Stimulated activated naive CD8-positive, alpha-beta T cell treated with anti-CD3 and anti-CD28 coated beads, Interleukin-15, Interleukin-2, amounts not matched to agents 100 U/mL and 50 U/mL, for 24 hours (primary cell): ENCODE measurements at regions not wholly inside any gene's neighbourhood (a gene's known extent, or its start where the extent isn't known, plus 50 kb on each side); places are given as distances from the start of the nearest gene placed in this dataset.
"Not testable (repeated sequence)": the region's sequence is repeated elsewhere in the genome, so short reads cannot be mapped to it uniquely, and the experiment has no call there.

Experiments used
- ATAC-seq: fragments of 150-1000 bp; cut with Tn5 transposase; one replicate; pipeline ENCODE4 v1.10.0; 2021
- DNase-seq: peaks from one replicate; pipeline ENCODE4 v3.0.0; 2021

DNA sequence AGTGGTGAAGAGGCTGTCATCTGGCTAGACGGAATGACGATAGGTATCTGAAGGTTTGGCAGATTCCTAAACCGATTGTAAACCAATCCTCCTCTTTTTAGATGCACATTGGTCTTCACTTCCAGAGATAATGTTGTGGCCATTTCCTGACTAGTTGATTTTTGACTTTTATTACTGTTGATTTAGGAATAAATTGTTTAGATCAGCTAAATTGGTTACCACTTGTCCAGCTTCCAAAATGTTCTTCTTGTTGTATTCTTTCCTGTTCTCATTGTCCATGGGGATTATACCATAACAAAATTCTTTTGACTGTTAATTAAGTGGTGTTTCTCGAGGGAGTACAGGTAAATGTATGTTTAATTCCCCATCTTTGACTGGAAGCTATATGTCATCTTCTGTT lies 119.7 kb downstream of the MACROH2A1 start:
- ATAC-seq (no peak), DNase-seq (no peak)

DNA sequence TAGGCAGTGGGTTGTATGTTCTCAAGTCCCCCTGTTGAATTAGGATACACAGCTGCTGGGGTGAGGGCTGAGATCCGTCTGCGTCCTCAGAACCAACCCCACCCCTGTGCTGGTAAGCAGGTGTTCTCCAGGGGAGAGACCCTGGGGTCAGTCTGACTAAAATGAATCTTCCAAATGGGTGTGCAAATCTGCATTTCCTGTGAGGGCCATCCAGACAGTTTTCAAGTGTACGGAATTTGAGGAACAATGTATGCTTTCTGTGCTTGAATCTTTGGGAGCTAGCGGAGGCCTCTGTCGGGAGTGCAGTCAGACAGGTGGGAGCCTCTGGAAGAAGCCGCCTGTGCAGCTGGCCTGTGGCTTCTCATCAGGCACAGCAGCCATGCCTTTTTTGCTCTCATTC lies 122.9 kb downstream of the MACROH2A1 start:
- DNase-seq: no peak
- no peak for ATAC-seq

DNA sequence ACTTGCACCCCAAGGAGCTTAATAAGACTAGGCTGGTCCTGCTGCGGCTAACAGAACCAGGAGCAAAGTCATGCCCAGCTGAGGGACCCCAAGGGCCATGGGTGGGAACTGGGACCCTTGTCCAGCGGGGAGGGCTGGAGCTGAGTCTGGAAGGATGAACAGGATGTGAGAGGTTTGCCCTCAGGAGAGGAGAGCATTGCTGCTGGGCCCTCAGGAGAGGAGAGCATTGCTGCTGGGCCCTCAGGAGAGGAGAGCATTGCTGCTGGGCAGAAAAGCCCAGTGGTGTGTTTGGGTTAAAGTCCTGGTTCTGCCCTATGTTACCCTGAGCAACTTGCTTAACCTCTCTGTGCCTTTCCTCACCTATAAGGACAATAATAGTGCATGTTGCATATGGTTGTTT lies 125.8 kb downstream of the MACROH2A1 start:
- DNase-seq (no peak), ATAC-seq (no peak)

DNA sequence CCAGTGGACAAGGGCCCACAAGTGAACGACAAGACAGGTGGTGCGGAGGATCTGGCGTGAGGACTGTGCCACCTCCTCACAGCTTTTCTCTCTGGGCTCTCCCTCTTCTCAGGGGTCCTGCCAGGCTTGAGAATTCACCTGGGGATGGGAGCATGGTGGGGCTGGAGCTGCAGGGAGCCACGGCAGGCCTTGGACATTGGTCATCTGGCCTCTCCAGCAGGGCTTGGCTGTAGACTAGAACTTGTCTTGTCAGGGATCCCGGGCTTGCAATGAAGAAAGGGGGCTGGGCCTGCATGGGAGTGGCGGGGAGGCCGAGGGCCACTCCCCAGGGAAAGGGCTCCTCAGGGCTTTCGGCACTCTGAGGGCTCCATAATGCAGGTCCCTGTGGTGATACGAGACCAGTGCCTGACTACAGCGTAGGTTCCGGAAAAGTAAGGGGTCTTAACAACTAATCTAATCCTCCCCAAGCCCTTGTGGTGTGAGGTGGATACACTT lies 126.7 kb downstream of the MACROH2A1 start:
- ATAC-seq: no peak
- DNase-seq: no peak

DNA sequence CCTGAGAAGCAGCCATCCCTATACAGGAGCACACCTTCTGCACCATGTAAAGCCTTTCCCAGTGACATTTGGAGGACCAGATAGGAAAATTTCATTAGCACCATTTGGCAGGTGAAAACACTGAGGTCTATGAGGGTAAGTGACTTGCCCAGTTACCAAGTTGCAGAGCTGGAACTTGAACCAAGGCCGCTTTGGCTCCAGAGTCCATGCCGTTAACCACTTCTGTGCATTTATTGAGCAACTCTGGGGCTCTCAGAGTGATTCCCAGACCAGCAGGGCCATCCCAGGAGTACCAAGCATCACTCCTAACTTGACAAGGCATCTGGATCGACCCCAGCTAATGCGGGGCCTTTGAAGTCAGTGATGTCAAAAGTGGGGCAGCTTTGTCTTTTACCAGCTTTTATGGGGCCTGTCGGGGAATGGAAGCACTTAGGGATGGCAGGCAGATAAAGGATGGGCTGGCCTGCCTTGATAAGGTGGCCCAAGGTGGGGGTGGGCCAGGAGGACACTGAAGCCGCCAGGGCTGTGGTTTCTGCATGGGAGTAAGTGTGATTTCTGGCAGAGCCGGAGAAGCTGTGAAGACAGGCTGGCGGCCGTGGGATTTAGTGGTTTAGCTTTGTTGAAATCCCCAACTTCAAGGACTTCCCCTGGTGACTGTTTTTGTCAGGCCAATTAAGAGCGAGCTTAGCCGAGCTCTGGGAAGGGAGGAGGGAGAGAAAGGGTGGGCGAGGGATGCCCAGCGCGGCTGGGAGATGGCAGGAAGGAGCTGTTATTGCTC lies 127.3 kb downstream of the MACROH2A1 start:
- DNase-seq: no peak
- no peak for ATAC-seq

DNA sequence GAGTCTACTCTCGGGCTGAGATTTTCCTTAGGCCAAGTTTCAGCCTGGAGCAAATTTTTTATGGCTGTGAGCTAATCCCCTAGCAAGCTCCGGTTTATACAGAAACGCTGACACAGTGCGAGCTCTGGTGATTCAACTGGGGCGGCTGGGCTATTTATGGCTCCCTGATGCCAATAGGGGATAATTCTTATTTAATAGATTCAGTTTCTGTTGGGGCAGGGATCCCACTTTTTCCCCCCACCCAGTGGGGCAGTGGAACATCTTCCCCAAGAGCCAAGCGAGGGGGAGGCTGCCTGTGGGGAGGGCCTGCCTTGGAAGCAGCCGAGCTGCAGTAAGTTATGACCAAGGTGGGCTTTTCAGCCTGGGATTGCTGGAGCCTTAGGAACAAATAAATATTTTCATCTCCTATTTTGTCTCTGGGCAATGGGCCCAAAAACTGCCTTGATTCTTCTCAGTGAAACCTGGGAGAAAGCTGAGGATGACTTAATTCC lies 129.1 kb downstream of the MACROH2A1 start:
- ATAC-seq (no peak), DNase-seq (no peak)

DNA sequence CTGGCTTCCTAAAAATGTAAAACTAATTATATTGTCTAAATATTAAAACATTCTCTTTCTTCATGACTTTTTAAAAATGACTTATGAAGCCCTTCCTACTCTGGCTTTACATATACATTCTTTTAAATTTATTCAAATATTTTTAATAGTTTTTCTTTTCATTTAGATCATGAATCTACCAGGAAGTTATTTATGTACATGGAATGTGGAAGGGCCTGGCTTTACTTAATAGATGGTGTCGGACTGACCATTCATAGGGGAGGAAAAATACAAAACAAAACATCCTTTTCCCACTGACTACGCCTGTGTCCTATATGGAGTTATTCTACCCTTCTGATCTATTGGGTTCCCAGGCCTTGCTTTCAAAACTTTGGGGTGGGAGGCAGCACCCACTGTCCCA lies 129.8 kb downstream of the MACROH2A1 start:
- DNase-seq: no peak
- no peak for ATAC-seq

DNA sequence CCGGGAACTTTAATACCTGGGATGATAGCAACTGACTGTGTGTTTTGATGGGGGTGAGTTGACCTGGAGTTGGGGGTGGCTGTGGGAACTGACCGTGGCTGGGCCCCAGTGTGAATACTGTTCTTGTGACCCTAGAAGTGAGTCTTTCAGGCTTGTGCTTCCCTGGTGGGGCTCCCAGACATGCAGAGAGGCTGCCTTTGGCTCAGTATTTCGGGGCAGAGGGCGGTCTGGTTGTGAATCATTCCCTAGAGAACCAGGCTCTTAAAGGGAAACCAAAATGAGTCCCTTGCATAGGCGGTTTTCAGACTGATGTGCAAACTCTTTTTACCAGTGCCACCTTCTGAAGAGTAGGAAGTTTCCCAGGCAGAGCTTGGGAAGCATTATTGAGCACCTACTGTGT lies 132.1 kb downstream of the MACROH2A1 start:
- DNase-seq: no peak
- ATAC-seq: no peak

DNA sequence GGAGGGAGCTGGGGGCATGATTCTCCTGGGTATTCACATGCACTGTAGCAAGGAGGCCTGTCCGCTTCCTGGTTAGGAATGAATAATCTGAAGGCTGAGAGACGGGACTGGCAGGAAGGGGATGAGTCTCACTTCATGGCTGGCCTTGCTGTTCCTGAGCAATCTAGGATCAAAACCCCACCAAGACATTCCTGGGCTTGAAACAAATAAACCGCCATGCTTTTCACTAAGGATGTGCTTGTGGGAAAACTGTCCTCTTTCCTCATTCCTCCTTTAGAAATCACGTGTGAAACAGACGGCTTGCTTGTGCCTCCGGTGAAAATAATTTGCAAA lies 132.8 kb downstream of the MACROH2A1 start:
- no peak for ATAC-seq
- DNase-seq: no peak

DNA sequence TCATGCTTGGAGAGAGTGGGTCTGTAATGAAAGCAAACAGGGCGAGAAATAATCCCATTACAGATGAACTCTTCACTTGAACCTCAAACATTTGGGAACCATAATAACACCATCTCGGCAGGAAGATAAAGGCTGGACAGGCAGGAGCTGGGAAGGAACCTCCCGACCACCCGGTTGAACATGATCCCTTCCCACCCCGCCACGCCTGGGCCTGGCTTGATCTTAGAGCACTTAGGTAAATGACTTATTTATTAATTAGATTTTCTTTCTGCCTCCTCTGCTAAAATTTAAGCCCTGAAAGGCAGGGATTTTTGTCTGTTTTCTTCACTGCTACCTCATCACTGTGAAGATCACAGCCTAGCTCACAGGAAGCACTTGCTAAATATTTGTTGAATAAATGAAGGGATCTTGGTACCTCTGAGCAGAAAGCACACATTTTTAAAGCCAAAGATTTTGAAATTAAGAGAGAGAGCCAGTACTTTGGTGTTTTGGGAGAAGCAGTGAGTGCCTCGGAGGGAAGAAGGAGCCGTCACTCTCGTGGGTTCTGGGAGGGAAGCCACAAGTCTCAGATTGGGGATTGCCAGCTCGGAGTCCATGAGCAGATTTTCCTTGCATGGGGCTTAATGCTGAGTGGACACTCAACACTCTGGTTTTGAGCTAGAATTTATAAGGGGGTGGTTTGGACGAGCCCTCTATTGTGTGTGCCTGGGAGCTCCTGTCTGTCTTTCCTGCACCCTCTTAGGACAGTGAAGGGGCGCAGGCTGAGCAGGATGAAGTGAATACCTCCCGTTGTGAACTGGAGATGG lies 133.3 kb downstream of the MACROH2A1 start:
- ATAC-seq: no peak

DNA sequence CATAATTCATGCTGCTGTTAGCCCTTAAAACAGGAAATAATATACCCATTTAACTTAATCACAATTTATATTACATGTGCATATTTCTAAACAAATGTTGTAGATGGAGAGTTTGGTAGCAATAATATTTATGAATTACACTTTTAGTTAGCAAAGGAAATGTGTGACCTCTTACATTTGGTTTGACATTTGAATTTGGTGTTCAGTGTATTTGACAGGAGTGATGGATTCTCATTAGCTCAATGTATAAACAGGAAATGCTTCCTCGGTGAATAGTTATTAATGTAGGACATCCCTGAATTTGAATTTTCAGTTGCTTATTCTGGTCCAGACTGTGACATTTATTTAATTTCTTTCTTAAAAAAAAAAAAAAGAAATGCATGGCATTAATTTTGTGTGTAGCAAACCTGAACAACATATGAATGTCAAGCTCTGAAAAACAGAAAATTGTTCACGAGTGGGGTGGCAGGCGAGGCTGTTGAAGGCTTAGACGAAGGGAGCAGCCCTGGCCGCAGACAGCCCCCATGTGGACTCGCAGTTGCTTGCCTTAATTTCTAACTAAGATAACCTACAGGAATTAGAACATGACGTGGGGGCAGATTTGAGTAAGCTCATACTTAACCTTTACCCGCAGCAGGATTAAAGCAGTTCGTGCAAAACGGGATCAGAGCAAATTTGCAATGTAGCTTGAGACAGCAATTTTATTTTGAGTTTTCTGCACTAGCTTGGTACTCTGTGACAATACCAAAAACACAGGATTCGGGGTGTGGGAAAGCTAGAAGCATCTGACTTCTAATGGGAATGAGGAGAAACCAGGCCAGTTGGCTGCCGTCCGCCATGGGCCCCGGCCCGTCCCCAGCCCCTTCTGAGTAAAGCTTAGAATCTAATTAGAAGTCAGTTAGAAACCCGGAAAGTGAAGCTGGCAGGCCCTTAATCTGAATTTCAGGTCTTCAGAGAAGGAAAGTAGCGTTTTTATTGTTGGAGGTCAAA lies 134.3 kb downstream of the MACROH2A1 start:
- DNase-seq (no peak), ATAC-seq (no peak)

More for the DNA sequence above, 133.3 kb downstream of the MACROH2A1 start:
- DNase-seq: no peak

DNA sequence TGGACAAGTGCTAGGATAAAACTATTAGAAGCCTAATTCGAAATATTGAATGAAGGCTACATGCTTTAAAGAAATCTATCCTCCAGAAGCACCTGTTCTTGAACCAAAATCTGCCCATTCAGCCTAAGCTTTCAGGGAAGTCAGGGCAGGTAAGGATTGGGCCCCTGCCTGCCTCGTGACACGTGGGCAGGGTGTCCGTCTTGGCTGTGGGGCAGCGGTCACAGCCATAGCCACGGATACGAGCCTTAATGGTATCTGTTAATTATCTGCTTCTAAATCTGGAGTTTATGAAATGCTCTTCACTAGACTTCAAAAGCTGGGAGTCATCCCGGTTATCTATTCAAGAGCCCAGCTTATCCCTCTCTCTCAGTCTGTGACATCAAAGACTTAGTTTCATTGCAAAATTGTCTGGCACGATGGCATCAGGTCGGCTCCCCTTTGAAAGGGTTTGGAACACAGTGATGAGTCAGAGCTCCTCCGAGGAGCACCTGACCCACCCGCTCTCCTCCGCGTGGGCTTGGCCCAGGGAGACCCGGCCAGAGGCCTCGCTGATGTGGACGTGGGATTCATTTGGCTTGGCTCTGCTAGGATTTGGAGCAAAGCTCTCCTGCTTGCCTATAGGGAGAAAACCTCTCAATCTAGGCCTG lies 135.9 kb downstream of the MACROH2A1 start:
- ATAC-seq (no peak), DNase-seq (no peak)

DNA sequence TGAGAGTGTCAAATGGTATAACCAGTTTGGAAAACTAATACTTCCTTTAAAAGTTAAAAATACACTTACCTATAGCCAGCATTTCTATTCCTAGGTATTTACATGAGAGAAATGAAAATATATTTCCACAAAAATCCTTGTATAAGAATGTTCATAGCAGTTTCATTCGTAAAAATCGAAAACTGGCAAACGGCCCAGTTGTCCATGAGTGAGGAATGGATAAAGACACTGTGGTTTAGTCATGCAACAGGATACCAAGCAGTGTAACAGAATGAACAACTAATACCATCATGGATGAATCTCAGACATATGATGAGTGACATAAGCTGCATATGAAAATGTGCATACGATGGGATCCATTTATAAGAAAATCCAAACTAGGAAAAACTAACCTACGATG lies 136.7 kb downstream of the MACROH2A1 start:
- DNase-seq (no peak), ATAC-seq (no peak)

DNA sequence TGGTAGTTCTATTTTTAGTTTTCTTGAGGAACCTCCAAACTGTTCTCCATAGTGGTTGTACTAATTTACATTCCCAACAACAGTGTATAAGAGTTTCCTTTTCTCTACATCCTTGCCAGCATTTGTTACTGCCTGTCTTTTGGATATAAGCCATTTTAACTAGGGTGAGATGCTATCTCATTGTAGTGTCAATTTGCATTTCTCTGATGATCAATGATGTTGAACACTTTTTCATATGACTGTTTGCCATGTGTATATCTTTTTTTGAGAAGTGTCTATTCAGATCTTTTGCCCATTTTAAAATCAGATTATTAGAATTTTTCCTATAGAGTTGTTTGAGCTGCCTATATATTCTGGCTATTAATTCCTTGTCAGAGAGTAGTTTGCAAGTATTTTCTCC lies 138.9 kb downstream of the MACROH2A1 start:
- ATAC-seq: not testable (repeated sequence)

DNA sequence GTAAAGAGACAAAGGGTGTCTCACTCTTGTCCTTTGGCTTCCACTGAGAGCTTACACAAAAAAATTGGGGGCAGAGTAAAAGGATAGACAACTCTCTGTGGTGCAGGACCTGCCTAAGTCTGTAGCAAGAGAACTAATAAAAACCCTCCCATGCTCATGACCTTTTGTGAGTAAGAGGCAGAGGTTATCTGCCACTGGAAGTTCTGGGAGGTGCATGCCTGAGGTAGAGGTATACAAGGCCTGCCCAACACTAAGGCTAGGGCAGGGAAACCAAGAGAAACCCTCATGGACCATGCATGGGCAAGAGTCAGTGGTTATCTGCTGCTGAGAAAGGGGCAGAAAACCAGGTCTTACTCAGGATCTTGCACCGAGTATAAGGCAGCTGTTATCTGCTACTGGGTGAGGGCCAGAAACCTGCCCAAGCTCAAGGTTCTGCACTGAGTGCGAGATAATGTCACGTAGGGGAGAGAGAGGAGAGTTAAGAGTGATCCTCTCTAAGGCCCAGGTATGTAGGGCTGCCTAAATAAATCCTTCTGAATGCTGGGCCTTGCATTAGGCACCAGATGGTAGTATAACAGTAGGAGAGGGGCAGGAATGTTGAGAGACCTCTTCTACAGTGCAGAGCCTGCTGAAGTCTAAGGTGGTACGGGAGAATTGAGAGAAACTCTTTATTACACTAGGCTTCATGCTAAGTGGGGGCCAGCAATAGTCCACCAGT lies 143.4 kb downstream of the MACROH2A1 start:
- ATAC-seq (no peak), DNase-seq (no peak)

More for the DNA sequence above, 138.9 kb downstream of the MACROH2A1 start:
- not testable (repeated sequence) for DNase-seq

DNA sequence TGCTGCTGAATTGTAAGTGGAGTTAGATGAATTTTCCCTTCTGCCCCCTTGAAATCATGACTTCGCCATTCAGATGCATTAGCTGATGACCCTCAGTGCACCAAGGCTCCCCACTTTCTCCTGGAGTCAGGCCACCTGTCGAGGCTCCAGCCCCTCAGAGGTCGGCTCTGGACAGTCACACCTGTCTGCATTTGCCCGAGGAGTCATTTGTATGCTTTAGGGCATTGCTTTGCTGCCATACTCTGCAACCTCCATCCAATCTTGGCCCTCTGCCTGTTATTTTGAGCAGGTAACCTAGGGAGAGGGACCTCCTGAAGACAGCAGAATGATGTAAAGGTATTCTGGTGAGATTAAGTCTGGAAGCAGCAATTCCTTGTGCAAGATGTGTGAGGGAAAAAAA lies 144.8 kb downstream of the MACROH2A1 start:
- DNase-seq (no peak), ATAC-seq (no peak)

DNA sequence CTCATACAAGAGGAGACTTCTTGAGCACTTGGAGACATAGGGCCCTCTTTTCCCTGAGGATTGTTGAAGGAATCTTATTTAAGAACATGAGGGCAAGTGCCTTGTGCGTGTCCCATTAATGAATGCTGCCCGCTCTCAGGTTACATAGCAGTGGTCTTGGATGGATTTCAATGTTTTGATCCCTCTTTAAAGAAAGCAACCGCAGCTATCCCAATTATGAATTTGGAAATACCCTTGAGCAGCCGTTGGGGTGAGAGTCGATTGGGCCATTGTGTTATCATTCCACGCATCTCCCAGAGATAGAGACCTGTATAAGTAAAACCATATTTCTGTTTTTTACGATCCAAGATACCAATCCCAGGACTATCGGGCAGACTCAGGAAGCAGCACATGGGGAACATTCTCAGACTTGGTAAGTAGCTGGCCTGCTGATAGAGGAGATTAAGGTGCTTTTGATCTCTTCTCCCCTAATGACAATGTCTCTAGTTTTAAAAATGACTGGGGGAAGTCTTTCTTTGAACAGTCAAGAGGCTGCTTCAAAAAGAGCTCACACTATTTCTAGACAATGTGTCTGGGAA lies 145.3 kb downstream of the MACROH2A1 start:
- no peak for DNase-seq
- ATAC-seq: no peak

DNA sequence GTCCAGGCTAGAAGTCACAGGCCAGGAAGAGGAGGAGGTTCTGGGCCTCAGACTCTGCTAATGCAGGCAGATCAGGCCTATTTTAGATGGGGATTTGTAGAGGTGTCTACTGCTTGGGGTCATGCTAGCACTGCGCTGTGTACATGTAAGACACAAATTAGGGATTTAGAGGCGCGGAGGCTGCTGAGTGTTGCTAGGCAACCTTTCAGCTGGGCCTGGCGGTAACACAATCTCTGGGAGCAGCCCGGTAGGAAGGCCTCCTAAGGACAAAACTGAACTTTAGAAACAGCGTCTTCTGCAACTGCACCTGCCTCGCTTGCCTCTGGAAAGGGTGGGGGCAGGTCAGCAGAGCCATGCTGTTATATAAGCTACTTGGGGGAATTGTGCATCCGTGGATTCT lies 147.9 kb downstream of the MACROH2A1 start:
- DNase-seq (no peak), ATAC-seq (no peak)

DNA sequence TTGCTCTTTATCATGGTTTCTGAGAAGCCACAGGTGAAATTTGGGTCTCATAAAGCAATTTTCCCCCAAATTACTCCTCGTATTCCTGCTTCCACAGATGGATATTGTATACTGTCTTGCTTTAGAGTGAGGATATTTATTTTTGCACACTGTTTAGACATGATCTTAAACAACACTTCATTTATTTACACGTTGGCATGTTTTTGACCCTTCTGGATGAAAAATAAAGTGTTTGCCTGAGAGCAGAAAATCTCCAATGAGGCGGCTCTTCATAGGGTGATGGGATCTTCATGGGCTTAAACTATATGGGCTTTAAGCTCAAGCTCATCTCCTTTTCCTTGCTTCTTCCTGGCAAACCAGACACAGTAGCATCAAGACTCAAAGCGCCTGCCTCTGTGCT lies 148.4 kb downstream of the MACROH2A1 start:
- ATAC-seq (no peak), DNase-seq (no peak)

DNA sequence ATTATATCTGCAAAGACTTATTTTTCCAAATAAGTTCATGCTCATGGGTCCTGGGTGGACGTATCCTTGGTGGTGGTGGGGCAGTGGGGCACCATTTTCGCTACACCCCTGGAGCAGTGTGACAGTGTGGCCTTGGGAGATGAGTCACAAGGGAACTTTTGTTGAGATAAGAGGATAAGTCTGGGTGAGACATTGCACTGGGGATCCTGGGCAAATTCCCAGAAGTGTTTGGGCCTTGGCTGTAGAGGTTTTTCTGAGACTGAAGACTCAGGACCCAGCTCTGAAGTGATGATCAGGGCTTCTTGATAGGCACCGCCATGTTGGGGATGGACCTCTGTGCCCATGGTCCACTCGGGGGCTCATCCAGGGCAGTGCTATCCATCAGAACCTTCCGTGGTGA lies 149.4 kb downstream of the MACROH2A1 start:
- DNase-seq (no peak), ATAC-seq (no peak)

DNA sequence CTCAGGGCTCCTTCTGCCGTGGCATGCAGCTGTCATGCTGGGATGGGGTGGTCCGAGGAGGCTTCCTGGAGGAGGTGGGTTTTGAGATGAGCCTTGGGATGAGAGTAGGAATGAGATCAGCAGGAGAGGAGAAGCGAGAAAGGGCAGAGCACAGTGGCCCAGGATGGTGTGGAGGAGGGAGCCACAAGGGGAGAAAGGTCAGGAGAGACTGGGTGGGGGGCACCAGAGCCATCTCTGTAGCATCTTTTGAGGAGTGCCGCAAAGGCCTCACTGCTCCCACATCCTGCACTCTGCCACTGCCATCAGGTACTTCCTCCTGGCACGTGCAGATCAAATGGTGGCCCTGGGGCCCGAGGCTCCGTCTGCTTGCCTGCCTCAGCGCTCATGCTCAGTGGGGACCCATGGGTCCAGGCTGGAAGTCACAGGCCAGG lies 150.2 kb downstream of the MACROH2A1 start:
- DNase-seq: no peak
- ATAC-seq: no peak
